Bone marrow (tissue), 2 donors: ENCODE measurements at regions not wholly inside any gene's neighbourhood (a gene's known extent, or its start where the extent isn't known, plus 50 kb on each side); places are given as distances from the start of the nearest gene placed in this dataset.
A peak's percentile ranks its signal among the peaks of the same experiment; 100 is the strongest.

Source experiments
- DNase-seq, 2 donors: peaks; one replicate each; lab custom pipeline; 2025; lab: John Stamatoyannopoulos, UW

GRCh38 chr2:48107326-48107925 is 201.1 kb upstream of the FBXO11 start:
- DNase-seq, result no peak

GRCh38 chr2:48108455-48108854 is 202.2 kb upstream of the FBXO11 start:
- no peak for DNase-seq

- DNase-seq, result no peak
These were observed 203.3 kb upstream of the FBXO11 start for GRCh38 chr2:48109491-48110204.

- DNase-seq, result no peak
These were observed 204.0 kb upstream of the FOXN2 start for GRCh38 chr2:48110492-48110891.

GRCh38 chr2:48112911-48113680 is 201.4 kb upstream of the FOXN2 start:
- no peak for DNase-seq

GRCh38 chr2:48113767-48114166 is 200.7 kb upstream of the FOXN2 start:
- no peak for DNase-seq

GRCh38 chr2:48114256-48114655 is 200.2 kb upstream of the FOXN2 start:
- DNase-seq, result no peak

- no peak for DNase-seq
These were observed 198.0 kb upstream of the FOXN2 start for GRCh38 chr2:48116497-48116896.

- no peak for DNase-seq
These were observed 195.6 kb upstream of the FOXN2 start for GRCh38 chr2:48118895-48119294.

- DNase-seq, result no peak
These were observed 194.4 kb upstream of the FOXN2 start for GRCh38 chr2:48120112-48120511.

- peak in 1 of 2 donors; percentile 60 for DNase-seq
These were observed 193.7 kb upstream of the FOXN2 start for GRCh38 chr2:48120759-48121242.

GRCh38 chr2:48122166-48122565 is 192.3 kb upstream of the FOXN2 start:
- DNase-seq, result no peak

GRCh38 chr2:48124592-48124991 is 189.9 kb upstream of the FOXN2 start:
- DNase-seq, result no peak

- no peak for DNase-seq
These were observed 188.3 kb upstream of the FOXN2 start for GRCh38 chr2:48126162-48126561.

- no peak for DNase-seq
These were observed 186.8 kb upstream of the FOXN2 start for GRCh38 chr2:48127612-48128191.

GRCh38 chr2:48129293-48129950 is 185.1 kb upstream of the FOXN2 start:
- no peak for DNase-seq

GRCh38 chr2:48131539-48132270 is 182.8 kb upstream of the FOXN2 start:
- no peak for DNase-seq

GRCh38 chr2:48132271-48132625 is 182.2 kb upstream of the FOXN2 start:
- no peak for DNase-seq

- no peak for DNase-seq
These were observed 179.8 kb upstream of the FOXN2 start for GRCh38 chr2:48134704-48135103.

- DNase-seq, result no peak
These were observed 178.7 kb upstream of the FOXN2 start for GRCh38 chr2:48135797-48136196.

GRCh38 chr2:48137829-48138228 is 176.7 kb upstream of the FOXN2 start:
- no peak for DNase-seq
